ENCODE measurements at regions not wholly inside any gene's neighbourhood (a gene's known extent, or its start where the extent isn't known, plus 50 kb on each side); places are given as distances from the start of the nearest gene placed in this dataset.

DNA sequence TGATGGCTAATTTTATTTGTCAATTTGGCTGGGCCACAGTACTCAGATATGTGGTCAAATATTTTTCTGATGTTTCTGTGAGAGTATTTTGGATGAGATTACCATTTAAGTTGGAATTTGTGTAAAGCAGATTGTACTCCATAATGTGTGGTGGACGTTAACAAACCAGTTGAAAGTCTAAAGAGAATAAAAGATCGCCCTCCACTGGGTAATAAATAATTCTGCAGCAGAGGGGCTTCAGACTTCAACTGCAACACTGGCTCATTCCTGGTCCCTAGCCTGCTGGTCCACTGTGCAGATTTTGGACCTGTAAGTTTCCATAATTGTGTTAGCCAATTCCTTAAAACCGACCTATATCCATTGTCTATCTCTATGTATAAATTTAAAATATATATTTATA is 540.3 kb downstream of the PCDH18 start:
- Histone ChIP-seq H3K27ac (ENCODE audit: extremely low read depth, low read depth, low read length) (no peak overlapping the region), H3K9me3 (ENCODE audit: control insufficient read depth, insufficient read depth, low read depth, low read length) (no peaks in the 10 kb centered on the region), H3K4me3 (ENCODE audit: low read depth, low read length) (no peak overlapping the region), H3K4me1 (ENCODE audit: control insufficient read depth, insufficient read depth, low read length) (no peaks in the 10 kb centered on the region), H3K36me3 (ENCODE audit: control insufficient read depth in 2 of 2, insufficient read depth in 1 of 2, low read length in 2 of 2) (no peaks in the 10 kb centered on the region)
- POLR2A ChIA-PET, result no interaction called here
- CTCF ChIA-PET, result no interaction called here
- TF ChIP-seq HOXD13 (CRISPR knock-in tag; IDR thresholded peaks at IDR 0.05; ENCODE audit: borderline replicate concordance) (no peak), ZNF398 (tag by site-specific recombination; IDR thresholded peaks at IDR 0.05) (no peak), ZNF747 (tag by site-specific recombination; IDR thresholded peaks at IDR 0.05) (no peak), ZNF654 (tag by site-specific recombination; IDR thresholded peaks at IDR 0.05; ENCODE audit: low read depth) (no peak), WT1 (tag by site-specific recombination; IDR thresholded peaks at IDR 0.05) (no peak), TCF7L2 (IDR thresholded peaks at IDR 0.05; ENCODE audit: borderline replicate concordance, low read depth, low read length) (no peak), PBX3 (CRISPR knock-in tag; IDR thresholded peaks at IDR 0.05) (no peak), ZNF660 (tag by site-specific recombination; IDR thresholded peaks at IDR 0.05) (no peak)

DNA sequence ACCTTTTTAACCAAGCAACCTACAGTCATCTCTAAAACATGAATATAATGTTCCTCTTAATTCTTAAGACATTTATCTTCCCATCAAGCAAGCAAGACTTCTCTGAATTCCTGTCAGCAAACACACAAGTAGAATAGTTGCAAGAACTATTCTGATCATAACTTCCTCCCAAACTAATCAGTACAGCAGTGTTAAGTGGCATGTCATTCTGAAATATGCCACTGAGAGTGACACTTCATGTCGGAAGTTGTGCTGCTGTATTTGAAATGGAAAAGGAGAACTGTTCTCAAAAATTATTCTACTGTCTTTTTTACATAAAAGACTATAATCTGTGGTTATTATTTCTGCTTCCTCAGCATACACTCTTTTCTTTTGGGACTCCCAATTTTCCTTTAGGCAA is 546.6 kb downstream of the PCDH18 start:
- H3K9me3 ChIP-seq (ENCODE audit: control insufficient read depth, insufficient read depth, low read depth, low read length), result no peaks in the 10 kb centered on the region
- no peak overlapping the region for H3K27ac ChIP-seq (ENCODE audit: extremely low read depth, low read depth, low read length)
- no peak overlapping the region for H3K4me3 ChIP-seq (ENCODE audit: low read depth, low read length)
- ChIA-PET POLR2A (no interaction called here), CTCF (no interaction called here)
- no peaks in the 10 kb centered on the region for H3K36me3 ChIP-seq (ENCODE audit: control insufficient read depth in 2 of 2, insufficient read depth in 1 of 2, low read length in 2 of 2)
- no peak for TF ChIP-seq KLF10 (tag by site-specific recombination; IDR thresholded peaks at IDR 0.05)
- TF ChIP-seq ZNF391 (tag by site-specific recombination; IDR thresholded peaks at IDR 0.05; ENCODE audit: borderline replicate concordance, low read depth), result no peak
- no peak for TF ChIP-seq ZNF555 (tag by site-specific recombination; conservative IDR thresholded peaks at IDR 0.05)
- TF ChIP-seq GLI4 (tag by site-specific recombination; IDR thresholded peaks at IDR 0.05), result no peak
- TF ChIP-seq ZNF610 (tag by site-specific recombination; IDR thresholded peaks at IDR 0.05; ENCODE audit: borderline replicate concordance), result no peak
- TF ChIP-seq ZNF830 (tag by site-specific recombination; IDR thresholded peaks at IDR 0.05; ENCODE audit: low read depth), result no peak
- TF ChIP-seq ZNF776 (tag by site-specific recombination; IDR thresholded peaks at IDR 0.05; ENCODE audit: borderline replicate concordance), result no peak
- no peak for TF ChIP-seq SP3 (tag by site-specific recombination; IDR thresholded peaks at IDR 0.05)
- TF ChIP-seq, protein P1, sequence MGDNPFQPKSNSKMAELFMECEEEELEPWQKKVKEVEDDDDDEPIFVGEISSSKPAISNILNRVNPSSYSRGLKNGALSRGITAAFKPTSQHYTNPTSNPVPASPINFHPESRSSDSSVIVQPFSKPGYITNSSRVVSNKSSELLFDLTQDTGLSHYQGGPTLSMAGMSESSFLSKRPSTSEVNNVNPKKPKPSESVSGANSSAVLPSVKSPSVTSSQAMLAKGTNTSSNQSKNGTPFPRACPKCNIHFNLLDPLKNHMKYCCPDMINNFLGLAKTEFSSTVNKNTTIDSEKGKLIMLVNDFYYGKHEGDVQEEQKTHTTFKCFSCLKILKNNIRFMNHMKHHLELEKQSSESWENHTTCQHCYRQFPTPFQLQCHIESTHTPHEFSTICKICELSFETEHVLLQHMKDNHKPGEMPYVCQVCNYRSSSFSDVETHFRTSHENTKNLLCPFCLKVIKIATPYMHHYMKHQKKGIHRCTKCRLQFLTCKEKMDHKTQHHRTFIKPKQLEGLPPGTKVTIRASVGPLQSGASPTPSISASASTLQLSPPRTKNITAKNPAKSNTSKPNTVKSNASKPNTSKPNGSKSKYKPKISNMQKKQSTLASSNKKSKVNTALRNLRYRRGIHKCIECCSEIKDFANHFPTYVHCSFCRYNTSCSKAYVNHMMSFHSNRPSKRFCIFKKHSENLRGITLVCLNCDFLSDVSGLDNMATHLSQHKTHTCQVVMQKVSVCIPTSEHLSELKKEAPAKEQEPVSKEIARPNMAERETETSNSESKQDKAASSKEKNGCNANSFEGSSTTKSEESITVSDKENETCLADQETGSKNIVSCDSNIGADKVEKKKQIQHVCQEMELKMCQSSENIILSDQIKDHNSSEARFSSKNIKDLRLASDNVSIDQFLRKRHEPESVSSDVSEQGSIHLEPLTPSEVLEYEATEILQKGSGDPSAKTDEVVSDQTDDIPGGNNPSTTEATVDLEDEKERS (tag by site-specific recombination; IDR thresholded peaks at IDR 0.05), result no peak
- no peak for TF ChIP-seq IKZF3 (tag by site-specific recombination; IDR thresholded peaks at IDR 0.05)
- no peak for TF ChIP-seq ZNF701 (tag by site-specific recombination; IDR thresholded peaks at IDR 0.05)
- TF ChIP-seq ZNF140 (tag by site-specific recombination; IDR thresholded peaks at IDR 0.05), result no peak
- H3K4me1 ChIP-seq (ENCODE audit: control insufficient read depth, insufficient read depth, low read length), result no peaks in the 10 kb centered on the region
